VCaP (cell line): ENCODE measurements at regions not wholly inside any gene's neighbourhood (a gene's known extent, or its start where the extent isn't known, plus 50 kb on each side); places are given as distances from the start of the nearest gene placed in this dataset.

Source experiments
- H3K27ac ChIP-seq: fragments of 450-650 bp; 2 replicates; pipeline ENCODE4 v1.5.1; 2017
- CTCF ChIP-seq: fragments of 450-650 bp; conservative IDR thresholded peaks from 2 replicates; pipeline ENCODE4 v1.5.1; 2017; ENCODE audit warnings: mild to moderate bottlenecking, moderate library complexity

DNA sequence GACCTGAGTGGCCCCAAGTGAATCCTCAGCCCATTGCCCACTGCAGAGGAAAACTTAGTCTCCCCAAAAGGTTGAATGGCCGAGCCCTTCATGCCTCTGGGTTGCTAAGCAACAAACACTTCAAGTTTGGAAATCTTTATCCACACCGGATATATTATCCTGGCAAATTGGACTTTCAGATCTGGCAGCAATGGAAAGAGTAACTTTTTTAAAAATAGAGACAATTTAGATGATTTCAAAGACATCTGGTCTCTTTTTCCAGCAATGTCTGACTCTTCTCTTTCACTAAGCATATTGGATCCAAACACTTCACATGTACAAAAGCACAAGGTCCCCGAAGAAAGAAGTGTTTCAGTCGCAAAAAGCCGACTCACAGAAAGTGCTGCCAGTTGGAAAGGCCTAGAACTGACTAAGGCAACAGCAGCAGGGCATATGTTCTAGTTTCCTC lies 505.3 kb downstream of the SOX6 start:
- no peak overlapping the region for H3K27ac ChIP-seq
- TF ChIP-seq CTCF = no peak

- no peak overlapping the region for H3K27ac ChIP-seq
- TF ChIP-seq CTCF = peak; percentile 81
Observed at GRCh38 chr11:15852179-15852578, 504.2 kb downstream of the SOX6 start.

GRCh38 chr11:15854245-15854644 lies 502.1 kb downstream of the SOX6 start:
- H3K27ac ChIP-seq = no peak overlapping the region
- no peak for TF ChIP-seq CTCF

- H3K27ac ChIP-seq = no peak overlapping the region
- no peak for TF ChIP-seq CTCF
Observed at GRCh38 chr11:15858881-15859280, 497.5 kb downstream of the SOX6 start.

- no peak overlapping the region for H3K27ac ChIP-seq
- no peak for TF ChIP-seq CTCF
Observed at GRCh38 chr11:15859411-15859810, 496.9 kb downstream of the SOX6 start.

GRCh38 chr11:15861256-15861655 lies 495.1 kb downstream of the SOX6 start:
- TF ChIP-seq CTCF = no peak

GRCh38 chr11:15863411-15863810 lies 492.9 kb downstream of the SOX6 start:
- H3K27ac ChIP-seq = no peak overlapping the region
- TF ChIP-seq CTCF = no peak

More at GRCh38 chr11:15861256-15861655, 495.1 kb downstream of the SOX6 start:
- no peak overlapping the region for H3K27ac ChIP-seq
